Islet precursor cell (in vitro differentiated cells): ENCODE measurements at regions not wholly inside any gene's neighbourhood (a gene's known extent, or its start where the extent isn't known, plus 50 kb on each side); places are given as distances from the start of the nearest gene placed in this dataset.
"Not testable (repeated sequence)": the region's sequence is repeated elsewhere in the genome, so short reads cannot be mapped to it uniquely, and the experiment has no call there.

Experiments used
- DNase-seq: peaks from one replicate; pipeline ENCODE4 v3.0.0-alpha.2; 2018

GRCh38 chr18:8913606-8914403 lies 188.7 kb upstream of the NDUFV2 start:
- DNase-seq: not testable (repeated sequence)

GRCh38 chr18:8914404-8915264 lies 187.9 kb upstream of the NDUFV2 start:
- DNase-seq: not testable (repeated sequence)

- not testable (repeated sequence) for DNase-seq
These were observed 181.4 kb upstream of the NDUFV2 start for GRCh38 chr18:8920856-8921787.

- no peak for DNase-seq
These were observed 176.0 kb upstream of the NDUFV2 start for GRCh38 chr18:8926464-8926863.

- DNase-seq: no peak
These were observed 174.5 kb upstream of the NDUFV2 start for GRCh38 chr18:8928044-8928443.

GRCh38 chr18:8928847-8929780 lies 173.4 kb upstream of the NDUFV2 start:
- DNase-seq: no peak

- no peak for DNase-seq
These were observed 171.4 kb upstream of the NDUFV2 start for GRCh38 chr18:8930990-8931616.

- no peak for DNase-seq
These were observed 169.6 kb upstream of the NDUFV2 start for GRCh38 chr18:8932866-8933265.

- no peak for DNase-seq
These were observed 168.7 kb upstream of the NDUFV2 start for GRCh38 chr18:8933714-8934284.

- not testable (repeated sequence) for DNase-seq
These were observed 167.2 kb upstream of the NDUFV2 start for GRCh38 chr18:8935346-8935745.

- no peak for DNase-seq
These were observed 165.9 kb upstream of the NDUFV2 start for GRCh38 chr18:8936619-8937018.

- DNase-seq: peak; percentile 62
These were observed 165.1 kb upstream of the NDUFV2 start for GRCh38 chr18:8937160-8938094.

GRCh38 chr18:8938817-8939216 lies 163.7 kb upstream of the NDUFV2 start:
- DNase-seq: peak; percentile 32

- no peak for DNase-seq
These were observed 160.2 kb upstream of the NDUFV2 start for GRCh38 chr18:8942021-8942908.

- no peak for DNase-seq
These were observed 159.5 kb upstream of the NDUFV2 start for GRCh38 chr18:8942909-8943545.

- DNase-seq: no peak
These were observed 158.3 kb upstream of the NDUFV2 start for GRCh38 chr18:8943900-8944870.

GRCh38 chr18:8944871-8945245 lies 157.6 kb upstream of the NDUFV2 start:
- no peak for DNase-seq
